Mammary epithelial cell (primary cell): ENCODE measurements at regions not wholly inside any gene's neighbourhood (a gene's known extent, or its start where the extent isn't known, plus 50 kb on each side); places are given as distances from the start of the nearest gene placed in this dataset.

Experiments
- CTCF ChIP-seq, 2 donors: IDR thresholded peaks in 1 of 2; conservative IDR thresholded peaks in 1 of 2; 2 replicates each; pipeline ENCODE4 v1.5.1; 2011 to 2012; ENCODE audit warnings: inconsistent platforms in 2 of 2, low read length in 2 of 2, mild to moderate bottlenecking in 2 of 2, control low read depth in 1 of 2, low read depth in 1 of 2; ENCODE audit not compliant: insufficient read depth in 1 of 2; ENCODE audit errors: extremely low read depth in 1 of 2
- EZH2 ChIP-seq: IDR thresholded peaks from 2 replicates; pipeline ENCODE4 v1.6.1; 2012; ENCODE audit warnings: low read length, inconsistent platforms, borderline replicate concordance

GRCh38 chr1:29752141-29752540 is 515.8 kb downstream of the PTPRU start:
- TF ChIP-seq CTCF (conservative IDR thresholded peaks at IDR 0.05 in 1 of 2, IDR thresholded peaks at IDR 0.05 in 1 of 2; ENCODE audit: extremely low read depth in 1 of 2, insufficient read depth in 1 of 2, low read depth in 1 of 2, low read length in 2 of 2) (no peak), EZH2 (no peak)
